IgD-negative memory B cell (primary cell): ENCODE measurements at regions not wholly inside any gene's neighbourhood (a gene's known extent, or its start where the extent isn't known, plus 50 kb on each side); places are given as distances from the start of the nearest gene placed in this dataset.

Experiments used
- H3K27ac Mint-ChIP-seq, 3 donors: one replicate each; pipeline ENCODE4 v1.8.0; 2020 to 2022; ENCODE audit warnings: mild to moderate bottlenecking in 3 of 3, mixed read lengths in 3 of 3, moderate library complexity in 1 of 3
- H3K27me3 Mint-ChIP-seq: one replicate; pipeline ENCODE4 v1.8.0; 2021; ENCODE audit warnings: mixed read lengths
- H3K36me3 Mint-ChIP-seq: one replicate; pipeline ENCODE4 v1.8.0; 2020; ENCODE audit warnings: mild to moderate bottlenecking, mixed read lengths
- H3K4me1 Mint-ChIP-seq, 3 donors: one replicate each; pipeline ENCODE4 v1.8.0; 2020 to 2022; ENCODE audit warnings: mixed read lengths in 3 of 3, mild to moderate bottlenecking in 1 of 3
- H3K4me3 Mint-ChIP-seq, 4 donors: one replicate each; pipeline ENCODE4 v1.8.0; 2020 to 2022; ENCODE audit warnings: mild to moderate bottlenecking in 4 of 4, mixed read lengths in 4 of 4, moderate library complexity in 3 of 4
- H3K9me3 Mint-ChIP-seq, 3 donors: one replicate each; pipeline ENCODE4 v1.8.0; 2020 to 2021; ENCODE audit warnings: mixed read lengths in 3 of 3, mild to moderate bottlenecking in 1 of 3

GRCh38 chr10:4526311-4526731, 299.7 kb upstream of the AKR1E2 start:
- H3K4me1 Mint-ChIP-seq, result peaks cover 0 to 4% (median 0%) of the 10 kb centered on the region in 3 donors
- peaks cover 2% of the 10 kb centered on the region for H3K36me3 Mint-ChIP-seq
- H3K9me3 Mint-ChIP-seq, result peaks cover 0 to 2% (median 0%) of the 10 kb centered on the region in 3 donors
- peaks cover 8% of the 10 kb centered on the region for H3K27me3 Mint-ChIP-seq
- H3K4me3 Mint-ChIP-seq, result no peak overlapping the region
- no peak overlapping the region for H3K27ac Mint-ChIP-seq

- Mint-ChIP-seq H3K27ac (no peak overlapping the region), H3K27me3 (peaks cover 8% of the 10 kb centered on the region)
Observed at GRCh38 chr10:4525103-4525502, 300.9 kb upstream of the AKR1E2 start.

GRCh38 chr10:4522296-4523000, 303.6 kb upstream of the AKR1E2 start:
- Mint-ChIP-seq H3K9me3 (no peaks in the 10 kb centered on the region), H3K27ac (no peak overlapping the region), H3K36me3 (no peaks in the 10 kb centered on the region), H3K4me3 (no peak overlapping the region), H3K4me1 (peaks cover 0 to 4% (median under 1%) of the 10 kb centered on the region in 3 donors), H3K27me3 (peaks cover 8% of the 10 kb centered on the region)

More at GRCh38 chr10:4525103-4525502, 300.9 kb upstream of the AKR1E2 start:
- Mint-ChIP-seq H3K36me3 (peaks cover 2% of the 10 kb centered on the region), H3K4me3 (no peak overlapping the region), H3K4me1 (peaks cover 0 to 4% (median 0%) of the 10 kb centered on the region in 3 donors), H3K9me3 (peaks cover 0 to 2% (median 0%) of the 10 kb centered on the region in 3 donors)

GRCh38 chr10:4519658-4520402, 306.2 kb upstream of the AKR1E2 start:
- Mint-ChIP-seq H3K9me3 (peaks cover 0 to 3% (median 0%) of the 10 kb centered on the region in 3 donors), H3K4me1 (peaks cover 5 to 13% (median 7%) of the 10 kb centered on the region in 3 donors), H3K4me3 (no peak overlapping the region), H3K27me3 (peaks cover 7% of the 10 kb centered on the region), H3K27ac (no peak overlapping the region), H3K36me3 (no peaks in the 10 kb centered on the region)

- H3K27ac Mint-ChIP-seq, result no peak overlapping the region
- H3K9me3 Mint-ChIP-seq, result peaks cover 0 to 3% (median 0%) of the 10 kb centered on the region in 3 donors
- no peak overlapping the region for H3K4me3 Mint-ChIP-seq
- H3K27me3 Mint-ChIP-seq, result peaks cover 4% of the 10 kb centered on the region
- no peaks in the 10 kb centered on the region for H3K36me3 Mint-ChIP-seq
- peaks cover 16 to 23% (median 16%) of the 10 kb centered on the region in 3 donors for H3K4me1 Mint-ChIP-seq
Observed at GRCh38 chr10:4517746-4518145, 308.3 kb upstream of the AKR1E2 start.

GRCh38 chr10:4515721-4516120, 310.3 kb upstream of the AKR1E2 start:
- Mint-ChIP-seq H3K9me3 (peaks cover 0 to 3% (median 0%) of the 10 kb centered on the region in 3 donors), H3K27ac (no peak overlapping the region), H3K4me3 (peak overlapping the region in 1 of 4 donors; percentile 39), H3K4me1 (peaks cover 16 to 23% (median 16%) of the 10 kb centered on the region in 3 donors), H3K27me3 (peaks cover 4% of the 10 kb centered on the region), H3K36me3 (no peaks in the 10 kb centered on the region)

- Mint-ChIP-seq H3K27ac (peak overlapping the region in 2 of 3 donors; percentile 41 to 77), H3K36me3 (no peaks in the 10 kb centered on the region), H3K4me1 (peaks cover 16 to 23% (median 16%) of the 10 kb centered on the region in 3 donors), H3K9me3 (peaks cover 0 to 3% (median 0%) of the 10 kb centered on the region in 3 donors), H3K27me3 (peaks cover 4% of the 10 kb centered on the region), H3K4me3 (peak overlapping the region; percentile 57 to 94 (median 78))
Observed at GRCh38 chr10:4514445-4515108, 311.4 kb upstream of the AKR1E2 start.

GRCh38 chr10:4512671-4513240, 313.3 kb upstream of the AKR1E2 start:
- no peak overlapping the region for H3K27ac Mint-ChIP-seq
- H3K4me1 Mint-ChIP-seq, result peaks cover 16 to 23% (median 16%) of the 10 kb centered on the region in 3 donors
- no peak overlapping the region for H3K4me3 Mint-ChIP-seq
- H3K36me3 Mint-ChIP-seq, result peaks cover 2% of the 10 kb centered on the region
- peaks cover 0 to 3% (median 0%) of the 10 kb centered on the region in 3 donors for H3K9me3 Mint-ChIP-seq
- peaks cover 7% of the 10 kb centered on the region for H3K27me3 Mint-ChIP-seq

- Mint-ChIP-seq H3K4me3 (no peak overlapping the region), H3K4me1 (peaks cover 14 to 23% (median 16%) of the 10 kb centered on the region in 3 donors), H3K27me3 (peaks cover 4% of the 10 kb centered on the region), H3K27ac (no peak overlapping the region), H3K9me3 (peaks cover 0 to 1% (median 0%) of the 10 kb centered on the region in 3 donors), H3K36me3 (peaks cover 2% of the 10 kb centered on the region)
Observed at GRCh38 chr10:4512196-4512595, 313.8 kb upstream of the AKR1E2 start.

GRCh38 chr10:4511509-4511908, 314.5 kb upstream of the AKR1E2 start:
- H3K9me3 Mint-ChIP-seq, result no peaks in the 10 kb centered on the region
- H3K27ac Mint-ChIP-seq, result no peak overlapping the region
- peaks cover 14 to 23% (median 16%) of the 10 kb centered on the region in 3 donors for H3K4me1 Mint-ChIP-seq
- no peak overlapping the region for H3K4me3 Mint-ChIP-seq
- peaks cover 2% of the 10 kb centered on the region for H3K27me3 Mint-ChIP-seq
- peaks cover 2% of the 10 kb centered on the region for H3K36me3 Mint-ChIP-seq

- Mint-ChIP-seq H3K27ac (no peak overlapping the region), H3K4me3 (peak overlapping the region in 1 of 4 donors; percentile 73), H3K4me1 (peaks cover 5 to 10% (median 8%) of the 10 kb centered on the region in 3 donors), H3K27me3 (peaks cover 8% of the 10 kb centered on the region), H3K9me3 (no peaks in the 10 kb centered on the region), H3K36me3 (peaks cover 2% of the 10 kb centered on the region)
Observed at GRCh38 chr10:4509405-4509804, 316.6 kb upstream of the AKR1E2 start.

GRCh38 chr10:4506095-4506494, 319.9 kb upstream of the AKR1E2 start:
- no peak overlapping the region for H3K27ac Mint-ChIP-seq
- peaks cover 2% of the 10 kb centered on the region for H3K36me3 Mint-ChIP-seq
- no peaks in the 10 kb centered on the region for H3K4me1 Mint-ChIP-seq
- H3K27me3 Mint-ChIP-seq, result peaks cover 8% of the 10 kb centered on the region
- no peak overlapping the region for H3K4me3 Mint-ChIP-seq
- H3K9me3 Mint-ChIP-seq, result no peaks in the 10 kb centered on the region

GRCh38 chr10:4504550-4504949, 321.5 kb upstream of the AKR1E2 start:
- no peaks in the 10 kb centered on the region for H3K4me1 Mint-ChIP-seq
- H3K36me3 Mint-ChIP-seq, result peaks cover 2% of the 10 kb centered on the region
- H3K4me3 Mint-ChIP-seq, result no peak overlapping the region
- H3K27ac Mint-ChIP-seq, result no peak overlapping the region
- H3K27me3 Mint-ChIP-seq, result peaks cover 8% of the 10 kb centered on the region
- H3K9me3 Mint-ChIP-seq, result no peaks in the 10 kb centered on the region

GRCh38 chr10:4503076-4503475, 322.9 kb upstream of the AKR1E2 start:
- Mint-ChIP-seq H3K4me3 (no peak overlapping the region), H3K27me3 (peaks cover 7% of the 10 kb centered on the region), H3K9me3 (no peaks in the 10 kb centered on the region), H3K36me3 (no peaks in the 10 kb centered on the region), H3K4me1 (peaks cover 0 to 2% (median 0%) of the 10 kb centered on the region in 3 donors), H3K27ac (no peak overlapping the region)
